ENCODE measurements at regions not wholly inside any gene's neighbourhood (a gene's known extent, or its start where the extent isn't known, plus 50 kb on each side); places are given as distances from the start of the nearest gene placed in this dataset.

DNA sequence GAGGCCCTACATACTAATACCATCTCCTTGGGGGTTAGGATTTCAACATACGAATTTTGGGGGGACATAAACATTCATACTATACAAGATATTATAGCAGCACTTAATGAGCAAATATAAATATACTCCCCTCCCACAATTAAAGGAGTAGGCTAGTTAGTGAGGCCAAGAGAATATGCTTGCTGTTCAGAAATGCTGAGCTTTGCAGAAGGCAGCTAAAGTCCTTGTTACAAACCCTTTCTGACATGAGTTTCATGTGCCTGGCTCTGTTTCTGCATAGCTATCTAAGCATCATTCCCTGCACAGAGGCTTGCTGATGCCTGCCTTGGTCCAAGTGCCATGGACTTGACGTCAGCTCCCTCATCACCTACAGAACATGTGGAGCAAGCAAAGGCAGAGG lies 73.5 kb downstream of the GP2 start:
- TF ChIP-seq, protein P1, sequence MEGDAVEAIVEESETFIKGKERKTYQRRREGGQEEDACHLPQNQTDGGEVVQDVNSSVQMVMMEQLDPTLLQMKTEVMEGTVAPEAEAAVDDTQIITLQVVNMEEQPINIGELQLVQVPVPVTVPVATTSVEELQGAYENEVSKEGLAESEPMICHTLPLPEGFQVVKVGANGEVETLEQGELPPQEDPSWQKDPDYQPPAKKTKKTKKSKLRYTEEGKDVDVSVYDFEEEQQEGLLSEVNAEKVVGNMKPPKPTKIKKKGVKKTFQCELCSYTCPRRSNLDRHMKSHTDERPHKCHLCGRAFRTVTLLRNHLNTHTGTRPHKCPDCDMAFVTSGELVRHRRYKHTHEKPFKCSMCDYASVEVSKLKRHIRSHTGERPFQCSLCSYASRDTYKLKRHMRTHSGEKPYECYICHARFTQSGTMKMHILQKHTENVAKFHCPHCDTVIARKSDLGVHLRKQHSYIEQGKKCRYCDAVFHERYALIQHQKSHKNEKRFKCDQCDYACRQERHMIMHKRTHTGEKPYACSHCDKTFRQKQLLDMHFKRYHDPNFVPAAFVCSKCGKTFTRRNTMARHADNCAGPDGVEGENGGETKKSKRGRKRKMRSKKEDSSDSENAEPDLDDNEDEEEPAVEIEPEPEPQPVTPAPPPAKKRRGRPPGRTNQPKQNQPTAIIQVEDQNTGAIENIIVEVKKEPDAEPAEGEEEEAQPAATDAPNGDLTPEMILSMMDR (conservative IDR thresholded peaks at IDR 0.05; ENCODE audit: low read depth in 2 of 2), result no peak
- TF ChIP-seq POLR2AphosphoS5 (IDR thresholded peaks at IDR 0.05; ENCODE audit: low read depth) (no peak), EZH2 (IDR thresholded peaks at IDR 0.05; ENCODE audit: low read depth, unreplicated experiment) (no peak)

Measured in GM23338 (cell line).